Neural cell (in vitro differentiated cells): ENCODE measurements at regions not wholly inside any gene's neighbourhood (a gene's known extent, or its start where the extent isn't known, plus 50 kb on each side); places are given as distances from the start of the nearest gene placed in this dataset.
"Not testable (repeated sequence)": the region's sequence is repeated elsewhere in the genome, so short reads cannot be mapped to it uniquely, and the experiment has no call there.

Experiments used
- H2AFZ ChIP-seq: fragments of 200-600, 300-800 bp; sonication (generic), shearing (Covaris generic); 2 replicates; pipeline ENCODE4 v1.6.0; 2014; ENCODE audit warnings: low read depth, mild to moderate bottlenecking, antibody characterized with exemption, low read length, moderate library complexity
- H3F3A ChIP-seq: fragments of 200-600 bp; shearing (Covaris generic); 2 replicates; pipeline ENCODE4 v1.6.1; 2016; ENCODE audit warnings: mild to moderate bottlenecking, moderate library complexity, mixed read lengths, antibody characterized with exemption, low read length; ENCODE audit not compliant: insufficient read depth, poor library complexity, severe bottlenecking
- H3K27ac ChIP-seq: fragments of 200-600, 300-800 bp; sonication (generic), shearing (Covaris generic); 2 replicates; pipeline ENCODE4 v1.5.1; 2014; ENCODE audit warnings: mild to moderate bottlenecking, low read length, moderate library complexity
- H3K27me3 ChIP-seq: fragments of 300-800, 200-600 bp; sonication (generic), shearing (Covaris generic); 2 replicates; pipeline ENCODE4 v1.6.0; 2014; ENCODE audit warnings: mild to moderate bottlenecking, low read depth, low read length, moderate library complexity; ENCODE audit not compliant: insufficient read depth
- H3K36me3 ChIP-seq: fragments of 300-800, 200-600 bp; sonication (generic), shearing (Covaris generic); 2 replicates; pipeline ENCODE4 v1.5.1; 2014; ENCODE audit warnings: mild to moderate bottlenecking, antibody characterized with exemption, low read length, moderate library complexity; ENCODE audit not compliant: insufficient read depth
- H3K4me2 ChIP-seq: fragments of 300-800, 200-600 bp; sonication (generic), shearing (Covaris generic); 2 replicates; pipeline ENCODE4 v1.6.0; 2014; ENCODE audit warnings: mild to moderate bottlenecking, low read length
- H3K4me3 ChIP-seq: fragments of 300-800, 200-600 bp; sonication (generic), shearing (Covaris generic); 2 replicates; pipeline ENCODE4 v1.5.1; 2014; ENCODE audit warnings: mild to moderate bottlenecking, low read length, moderate library complexity
- H3K79me2 ChIP-seq: fragments of 200-600 bp; shearing (Covaris generic); replicated peaks from 2 replicates; pipeline ENCODE4 v1.6.0; 2014; ENCODE audit warnings: mild to moderate bottlenecking, low read length, moderate library complexity; ENCODE audit not compliant: insufficient read depth
- H3K9ac ChIP-seq: fragments of 300-800, 200-600 bp; sonication (generic), shearing (Covaris generic); 2 replicates; pipeline ENCODE4 v1.6.1; 2016; ENCODE audit warnings: mild to moderate bottlenecking, low read length, mixed read lengths
- H3K9me2 ChIP-seq: fragments of 200-600 bp; shearing (Covaris generic); 2 replicates; pipeline ENCODE4 v1.6.1; 2016; ENCODE audit warnings: mild to moderate bottlenecking, low read length, mixed read lengths; ENCODE audit not compliant: insufficient read depth
- H3K9me3 ChIP-seq: fragments of 200-600, 300-800 bp; sonication (generic), shearing (Covaris generic); 2 replicates; pipeline ENCODE4 v1.6.1; 2016; ENCODE audit warnings: mild to moderate bottlenecking, mixed run types, low read length, moderate library complexity, mixed read lengths
- H4K20me1 ChIP-seq: fragments of 200-600 bp; shearing (Covaris generic); 2 replicates; pipeline ENCODE4 v1.6.1; 2016; ENCODE audit warnings: mild to moderate bottlenecking, mixed run types; ENCODE audit not compliant: insufficient read depth
- EP300 ChIP-seq: fragments of 450-650 bp; conservative IDR thresholded peaks from 2 replicates; pipeline ENCODE4 v1.6.1; 2014; ENCODE audit warnings: antibody characterized with exemption, mild to moderate bottlenecking, moderate library complexity; ENCODE audit not compliant: poor library complexity, severe bottlenecking
- EZH2 ChIP-seq: fragments of 200-600, 300-800 bp; shearing (Covaris generic), sonication (generic); IDR thresholded peaks from 2 replicates; pipeline ENCODE4 v1.6.1; 2014; ENCODE audit warnings: antibody characterized with exemption, low read length, borderline replicate concordance, mild to moderate bottlenecking; ENCODE audit not compliant: insufficient read depth, poor library complexity, severe bottlenecking
- POLR2AphosphoS5 ChIP-seq: IDR thresholded peaks from 2 replicates; pipeline ENCODE4 v1.6.1; 2012
- RAD21 ChIP-seq: fragments of 450-650 bp; conservative IDR thresholded peaks from 2 replicates; pipeline ENCODE4 v1.6.1; 2014; ENCODE audit warnings: antibody characterized with exemption, mild to moderate bottlenecking, moderate library complexity
- SMC3 ChIP-seq: fragments of 450-650 bp; conservative IDR thresholded peaks from 2 replicates; pipeline ENCODE4 v1.6.1; 2014; ENCODE audit warnings: antibody characterized with exemption, mild to moderate bottlenecking, moderate library complexity; ENCODE audit not compliant: poor library complexity
- TAF1 ChIP-seq: IDR thresholded peaks from 2 replicates; pipeline ENCODE4 v1.6.1; 2012; ENCODE audit warnings: low read depth
- TF ChIP-seq, protein P1 (sequence below): IDR thresholded peaks from 2 replicates; pipeline ENCODE4 v1.6.1; 2012; ENCODE audit warnings: borderline replicate concordance
- TF ChIP-seq, protein P2 (sequence below): fragments of 450-650 bp; IDR thresholded peaks from 2 replicates; pipeline ENCODE4 v1.5.1; 2014; ENCODE audit warnings: antibody characterized with exemption, mild to moderate bottlenecking, moderate library complexity; ENCODE audit not compliant: poor library complexity, severe bottlenecking

DNA sequence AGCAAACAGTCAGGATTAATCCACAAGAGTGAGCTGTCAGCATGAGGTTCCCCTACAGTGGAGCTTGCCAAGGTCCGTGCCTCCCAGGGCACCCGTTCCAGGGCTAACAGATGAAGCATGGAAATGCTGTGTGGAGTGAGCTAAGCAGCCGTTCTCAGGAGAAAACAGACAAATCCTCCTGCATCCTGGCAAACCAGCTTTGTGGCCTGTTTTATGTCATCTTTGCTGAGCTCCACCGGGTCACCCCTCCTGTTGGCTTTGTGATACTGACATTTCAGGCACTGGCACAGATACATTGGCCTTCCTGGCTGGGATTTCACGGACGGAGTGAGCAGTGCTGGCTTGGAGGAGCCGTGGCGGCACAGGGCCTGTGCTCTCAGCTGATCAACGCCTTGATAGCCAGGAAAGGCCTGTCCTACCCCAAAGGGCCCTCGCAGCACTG, 459.2 kb downstream of the PREX1 start:
- not testable (repeated sequence) for H3K27me3 ChIP-seq, H3K36me3 ChIP-seq, H3K79me2 ChIP-seq, H3F3A ChIP-seq, H3K4me3 ChIP-seq, H3K9ac ChIP-seq, H2AFZ ChIP-seq, H3K9me2 ChIP-seq, H3K9me3 ChIP-seq, H3K27ac ChIP-seq, H4K20me1 ChIP-seq, H3K4me2 ChIP-seq

DNA sequence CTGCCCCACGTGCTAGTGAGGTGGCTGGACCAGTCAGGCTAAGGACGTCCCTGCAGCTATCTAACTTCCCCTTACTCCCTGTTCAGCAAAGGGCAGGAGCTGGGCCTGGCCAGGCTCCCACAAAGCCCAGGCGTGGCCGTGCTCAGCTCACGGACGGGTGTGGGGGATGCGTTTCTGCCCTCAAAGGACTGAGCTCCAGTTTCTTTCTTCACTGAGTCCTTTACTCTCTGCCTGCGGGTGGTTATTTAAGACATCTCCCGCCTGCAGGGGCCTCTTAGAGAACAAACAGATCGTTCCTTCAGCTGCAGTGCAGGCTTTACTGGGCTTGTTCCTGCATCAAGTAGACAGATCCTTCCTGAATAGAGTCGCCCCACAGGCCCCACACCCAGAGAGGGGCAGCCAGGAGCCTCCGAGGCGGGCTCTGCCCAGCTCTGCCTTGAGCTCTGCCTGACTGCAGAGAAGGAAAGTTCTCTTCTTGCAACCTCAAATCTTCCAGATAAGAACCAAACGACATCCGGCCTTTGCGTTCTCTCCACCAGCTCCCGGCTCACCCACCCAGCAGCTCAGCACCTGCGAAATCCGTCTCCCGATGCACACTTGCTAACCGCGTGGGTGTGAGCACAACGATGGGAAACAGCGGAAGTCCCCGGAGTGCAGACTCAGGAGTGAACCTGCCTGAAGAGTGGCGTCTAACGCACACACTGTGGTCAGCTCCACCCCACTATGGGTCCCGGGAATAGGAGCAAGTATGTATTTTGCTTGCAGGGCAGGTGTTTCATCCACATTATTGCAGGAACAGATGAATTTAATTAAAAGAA, 460.0 kb downstream of the PREX1 start:
- H3K4me2 ChIP-seq, H2AFZ ChIP-seq, H3K4me3 ChIP-seq, H3K27ac ChIP-seq, H3F3A ChIP-seq, H3K79me2 ChIP-seq, H4K20me1 ChIP-seq, H3K27me3 ChIP-seq, H3K9me3 ChIP-seq, H3K9ac ChIP-seq, H3K36me3 ChIP-seq, H3K9me2 ChIP-seq: not testable (repeated sequence)

DNA sequence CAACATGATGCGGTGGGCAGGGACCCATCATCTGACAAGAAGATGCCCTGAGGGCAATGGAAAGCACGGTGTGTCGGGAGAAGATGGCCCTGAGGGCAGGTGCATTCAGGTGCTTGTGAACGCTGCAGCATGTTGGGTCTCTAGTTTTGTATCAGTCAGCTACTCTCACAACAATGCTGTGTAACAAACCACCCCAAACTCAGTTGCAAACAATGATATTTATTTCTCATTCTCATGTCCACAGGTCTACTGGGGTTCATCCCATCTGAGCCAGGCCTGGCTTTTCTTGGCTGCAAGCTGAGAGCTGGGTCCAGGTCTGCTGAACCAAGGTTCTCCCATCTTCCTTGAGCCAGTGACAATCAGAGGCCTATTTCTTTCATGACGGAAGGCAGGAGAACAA, 461.6 kb downstream of the PREX1 start:
- no peak overlapping the region for H3K9ac ChIP-seq
- no peak overlapping the region for H3K4me3 ChIP-seq
- H3K27ac ChIP-seq: no peak overlapping the region
- no peaks in the 10 kb centered on the region for H3K9me3 ChIP-seq
- H3K4me2 ChIP-seq: no peak overlapping the region
- H4K20me1 ChIP-seq: no peaks in the 10 kb centered on the region
- no peaks in the 10 kb centered on the region for H3K27me3 ChIP-seq
- H3K9me2 ChIP-seq: no peaks in the 10 kb centered on the region
- H2AFZ ChIP-seq: no peak overlapping the region
- H3F3A ChIP-seq: no peaks in the 10 kb centered on the region
- no peaks in the 10 kb centered on the region for H3K36me3 ChIP-seq
- TF ChIP-seq, protein P1, sequence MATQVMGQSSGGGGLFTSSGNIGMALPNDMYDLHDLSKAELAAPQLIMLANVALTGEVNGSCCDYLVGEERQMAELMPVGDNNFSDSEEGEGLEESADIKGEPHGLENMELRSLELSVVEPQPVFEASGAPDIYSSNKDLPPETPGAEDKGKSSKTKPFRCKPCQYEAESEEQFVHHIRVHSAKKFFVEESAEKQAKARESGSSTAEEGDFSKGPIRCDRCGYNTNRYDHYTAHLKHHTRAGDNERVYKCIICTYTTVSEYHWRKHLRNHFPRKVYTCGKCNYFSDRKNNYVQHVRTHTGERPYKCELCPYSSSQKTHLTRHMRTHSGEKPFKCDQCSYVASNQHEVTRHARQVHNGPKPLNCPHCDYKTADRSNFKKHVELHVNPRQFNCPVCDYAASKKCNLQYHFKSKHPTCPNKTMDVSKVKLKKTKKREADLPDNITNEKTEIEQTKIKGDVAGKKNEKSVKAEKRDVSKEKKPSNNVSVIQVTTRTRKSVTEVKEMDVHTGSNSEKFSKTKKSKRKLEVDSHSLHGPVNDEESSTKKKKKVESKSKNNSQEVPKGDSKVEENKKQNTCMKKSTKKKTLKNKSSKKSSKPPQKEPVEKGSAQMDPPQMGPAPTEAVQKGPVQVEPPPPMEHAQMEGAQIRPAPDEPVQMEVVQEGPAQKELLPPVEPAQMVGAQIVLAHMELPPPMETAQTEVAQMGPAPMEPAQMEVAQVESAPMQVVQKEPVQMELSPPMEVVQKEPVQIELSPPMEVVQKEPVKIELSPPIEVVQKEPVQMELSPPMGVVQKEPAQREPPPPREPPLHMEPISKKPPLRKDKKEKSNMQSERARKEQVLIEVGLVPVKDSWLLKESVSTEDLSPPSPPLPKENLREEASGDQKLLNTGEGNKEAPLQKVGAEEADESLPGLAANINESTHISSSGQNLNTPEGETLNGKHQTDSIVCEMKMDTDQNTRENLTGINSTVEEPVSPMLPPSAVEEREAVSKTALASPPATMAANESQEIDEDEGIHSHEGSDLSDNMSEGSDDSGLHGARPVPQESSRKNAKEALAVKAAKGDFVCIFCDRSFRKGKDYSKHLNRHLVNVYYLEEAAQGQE: no peak
- H3K79me2 ChIP-seq: no peaks in the 10 kb centered on the region

DNA sequence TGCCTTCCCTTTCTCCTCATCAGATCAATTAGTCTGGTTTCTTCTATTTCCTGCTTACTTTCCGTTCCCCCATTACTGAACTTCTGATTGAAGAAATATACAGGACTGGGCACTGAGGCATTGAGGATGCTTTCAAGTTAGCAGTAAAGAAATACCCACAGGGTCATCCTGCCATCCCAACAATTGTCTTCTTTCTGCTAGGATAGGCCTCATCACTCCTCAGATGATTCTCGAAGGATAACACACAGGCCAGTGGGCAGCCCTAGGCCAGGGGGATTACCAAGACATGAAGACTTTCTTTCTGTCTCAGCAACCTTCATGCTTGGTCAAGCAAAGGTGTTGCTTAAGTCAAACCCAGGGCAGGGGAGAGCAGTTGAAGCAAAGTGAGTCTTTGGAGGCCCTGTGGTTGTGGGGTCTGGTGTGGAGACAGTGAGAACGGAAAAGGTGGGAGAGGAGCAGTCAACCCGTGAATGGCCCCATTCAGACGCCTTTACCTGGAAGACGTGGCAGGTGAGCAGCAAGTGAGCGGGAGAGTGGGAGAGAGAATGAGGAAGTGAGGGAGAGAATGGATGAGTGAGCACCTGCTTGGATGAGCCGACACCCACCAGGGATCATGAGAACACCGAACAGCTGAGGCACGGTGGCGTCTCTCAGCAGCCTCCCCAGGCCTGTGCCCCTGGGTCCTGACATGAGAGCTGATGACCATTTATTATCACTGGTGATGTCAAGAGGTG, 462.9 kb downstream of the PREX1 start:
- Histone ChIP-seq H3K9ac (no peak overlapping the region), H4K20me1 (no peaks in the 10 kb centered on the region), H3K4me3 (no peak overlapping the region), H3K9me2 (no peaks in the 10 kb centered on the region), H3K4me2 (no peak overlapping the region), H3F3A (no peaks in the 10 kb centered on the region), H3K9me3 (no peaks in the 10 kb centered on the region), H3K79me2 (no peaks in the 10 kb centered on the region), H3K36me3 (no peaks in the 10 kb centered on the region), H2AFZ (no peak overlapping the region), H3K27me3 (no peaks in the 10 kb centered on the region), H3K27ac (no peak overlapping the region)
- no peak for TF ChIP-seq EZH2
- TF ChIP-seq SMC3: no peak
- TF ChIP-seq, protein P2, sequence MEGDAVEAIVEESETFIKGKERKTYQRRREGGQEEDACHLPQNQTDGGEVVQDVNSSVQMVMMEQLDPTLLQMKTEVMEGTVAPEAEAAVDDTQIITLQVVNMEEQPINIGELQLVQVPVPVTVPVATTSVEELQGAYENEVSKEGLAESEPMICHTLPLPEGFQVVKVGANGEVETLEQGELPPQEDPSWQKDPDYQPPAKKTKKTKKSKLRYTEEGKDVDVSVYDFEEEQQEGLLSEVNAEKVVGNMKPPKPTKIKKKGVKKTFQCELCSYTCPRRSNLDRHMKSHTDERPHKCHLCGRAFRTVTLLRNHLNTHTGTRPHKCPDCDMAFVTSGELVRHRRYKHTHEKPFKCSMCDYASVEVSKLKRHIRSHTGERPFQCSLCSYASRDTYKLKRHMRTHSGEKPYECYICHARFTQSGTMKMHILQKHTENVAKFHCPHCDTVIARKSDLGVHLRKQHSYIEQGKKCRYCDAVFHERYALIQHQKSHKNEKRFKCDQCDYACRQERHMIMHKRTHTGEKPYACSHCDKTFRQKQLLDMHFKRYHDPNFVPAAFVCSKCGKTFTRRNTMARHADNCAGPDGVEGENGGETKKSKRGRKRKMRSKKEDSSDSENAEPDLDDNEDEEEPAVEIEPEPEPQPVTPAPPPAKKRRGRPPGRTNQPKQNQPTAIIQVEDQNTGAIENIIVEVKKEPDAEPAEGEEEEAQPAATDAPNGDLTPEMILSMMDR: no peak
- no peak for TF ChIP-seq TAF1
- TF ChIP-seq RAD21: no peak
- no peak for TF ChIP-seq POLR2AphosphoS5
- no peak for TF ChIP-seq EP300
- TF ChIP-seq, protein P1: no peak
